Ureter (tissue), 1 donor: ENCODE measurements at regions not wholly inside any gene's neighbourhood (a gene's known extent, or its start where the extent isn't known, plus 50 kb on each side); places are given as distances from the start of the nearest gene placed in this dataset.

Source experiments
- DNase-seq: peaks from one replicate; pipeline ENCODE4 v3.0.0-alpha.2; 2020; ENCODE audit warnings: low spot score
- donor health status: DM: yes; HTN: yes; CAD: no.

DNA sequence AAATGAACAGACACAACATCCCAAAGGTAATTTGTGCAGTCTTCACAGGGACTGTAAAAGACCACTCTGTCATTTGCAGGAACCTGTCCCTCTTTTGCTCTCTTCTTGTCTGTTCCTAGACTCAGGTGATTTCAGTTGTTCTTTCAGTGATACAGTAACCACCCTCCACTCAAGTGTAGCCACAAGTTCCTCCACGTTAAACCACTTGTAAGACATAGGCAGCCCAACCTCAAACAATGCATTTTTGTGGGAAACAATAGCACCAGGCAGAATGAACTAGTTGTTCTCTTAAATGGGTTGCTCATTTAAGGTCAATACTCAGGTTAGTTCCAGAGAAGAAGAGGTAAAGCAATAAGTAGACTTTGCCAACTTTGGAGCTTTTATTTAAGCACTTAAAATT lies 359.4 kb downstream of the MZT1 start:
- no peak for DNase-seq

DNA sequence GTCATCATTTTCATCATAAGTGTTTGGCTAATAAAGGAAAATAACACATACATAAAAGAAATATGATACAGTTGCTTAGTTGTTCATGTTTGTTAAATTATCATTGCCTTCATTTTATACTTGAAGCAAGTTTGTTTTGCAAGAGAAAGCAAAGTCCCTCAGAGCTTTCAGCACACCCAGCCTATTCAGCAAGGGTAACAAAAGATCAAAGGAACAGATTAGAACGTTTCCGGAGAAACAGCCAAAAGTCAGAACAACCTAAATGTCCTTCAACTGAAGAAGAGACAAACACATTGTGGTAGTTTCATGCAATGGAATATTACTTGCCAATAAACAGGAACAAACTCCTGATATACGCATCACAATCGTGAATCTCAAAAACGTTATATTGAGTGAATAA lies 380.7 kb downstream of the MZT1 start:
- DNase-seq, result no peak

DNA sequence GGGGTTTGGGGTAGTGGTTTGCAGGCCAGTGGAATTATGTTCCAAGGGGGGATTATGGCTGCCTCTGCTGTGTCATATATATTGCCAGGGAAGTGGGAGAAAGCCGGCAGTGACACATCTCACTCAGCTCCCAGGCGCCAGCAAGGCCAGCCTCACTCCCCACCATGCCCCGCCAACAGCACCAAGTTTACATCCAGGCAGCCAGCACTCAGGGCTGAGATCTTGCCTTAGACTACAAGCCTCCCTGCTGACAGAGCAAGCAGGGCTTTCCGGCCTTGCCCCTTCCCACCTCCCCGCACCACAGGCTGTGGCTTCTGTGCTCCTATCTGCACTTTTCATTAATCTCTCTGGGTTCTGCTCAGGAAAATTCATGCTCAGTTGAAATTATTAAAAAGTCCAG lies 385.1 kb downstream of the MZT1 start:
- no peak for DNase-seq

DNA sequence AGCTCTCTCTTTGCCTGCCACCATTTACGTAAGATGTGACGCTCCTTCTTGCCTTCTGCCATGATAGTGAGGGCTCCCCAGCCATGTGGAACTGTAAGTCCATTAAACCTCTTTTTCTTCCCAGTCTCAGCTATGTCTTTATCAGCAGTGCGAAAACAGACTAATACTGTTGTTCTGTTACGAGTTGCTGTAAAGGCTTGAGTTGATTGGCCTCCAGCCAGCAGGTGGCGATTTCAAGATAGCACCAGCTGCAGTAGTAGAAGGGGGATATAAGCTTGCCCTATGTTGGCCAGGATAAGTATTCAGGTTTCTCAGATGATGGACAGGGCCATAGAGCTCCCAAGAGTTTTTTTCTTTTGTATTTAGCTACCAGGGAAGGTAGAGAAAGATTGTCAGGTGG lies 385.5 kb downstream of the MZT1 start:
- DNase-seq, result no peak

DNA sequence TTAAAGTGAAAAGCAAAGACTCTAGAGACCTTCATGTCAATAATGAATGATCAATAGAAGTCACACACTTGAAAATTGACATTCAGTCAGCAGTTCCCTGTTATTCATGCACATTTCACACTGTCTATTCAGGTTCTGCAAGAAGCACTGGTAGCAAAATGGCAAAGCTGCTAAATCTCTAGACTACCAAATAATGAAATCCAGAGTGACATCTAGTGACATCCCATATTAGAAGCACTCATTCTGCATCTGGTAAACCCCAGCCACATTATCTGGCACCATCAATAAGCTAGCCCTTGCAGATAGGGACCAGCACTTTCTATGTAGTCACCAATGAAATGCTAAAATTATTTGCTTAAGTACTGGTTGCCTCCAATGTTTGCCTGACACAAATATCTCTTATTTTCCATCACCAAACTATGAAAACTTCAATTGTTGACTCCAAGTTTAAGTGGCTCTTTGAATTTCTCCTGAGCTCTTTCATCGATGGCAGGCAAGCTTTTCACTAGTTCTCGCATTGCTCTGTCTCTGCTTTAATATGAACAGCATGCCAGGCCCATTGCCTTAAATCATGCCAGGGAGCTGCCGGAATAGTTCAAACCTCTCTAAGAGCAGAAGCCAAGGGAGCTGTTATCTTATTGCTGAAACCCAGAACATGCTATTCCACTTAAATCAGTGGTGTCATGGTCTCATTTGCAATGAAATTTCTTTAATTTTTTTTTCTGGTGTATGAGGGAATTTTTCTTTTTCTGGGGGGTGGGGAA lies 409.9 kb downstream of the MZT1 start:
- no peak for DNase-seq

DNA sequence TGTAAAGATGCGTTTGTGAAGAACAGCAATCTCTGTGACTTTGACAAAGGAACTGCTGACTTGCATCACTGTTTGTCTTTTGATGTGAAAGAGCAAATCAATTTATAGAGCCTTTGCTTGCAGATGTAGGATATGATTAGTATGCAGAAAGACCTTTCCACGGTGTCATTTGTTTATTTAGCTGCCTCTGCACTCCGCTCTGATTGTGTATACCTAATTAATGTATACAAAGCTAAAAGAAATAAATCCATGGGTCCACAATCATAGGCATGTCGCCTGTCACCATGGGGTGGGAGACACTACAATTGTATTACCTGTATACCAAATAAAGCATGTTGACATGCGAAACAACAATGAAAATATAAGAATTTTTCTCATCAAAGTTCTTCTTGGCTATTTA lies 410.7 kb downstream of the MZT1 start:
- DNase-seq, result no peak

DNA sequence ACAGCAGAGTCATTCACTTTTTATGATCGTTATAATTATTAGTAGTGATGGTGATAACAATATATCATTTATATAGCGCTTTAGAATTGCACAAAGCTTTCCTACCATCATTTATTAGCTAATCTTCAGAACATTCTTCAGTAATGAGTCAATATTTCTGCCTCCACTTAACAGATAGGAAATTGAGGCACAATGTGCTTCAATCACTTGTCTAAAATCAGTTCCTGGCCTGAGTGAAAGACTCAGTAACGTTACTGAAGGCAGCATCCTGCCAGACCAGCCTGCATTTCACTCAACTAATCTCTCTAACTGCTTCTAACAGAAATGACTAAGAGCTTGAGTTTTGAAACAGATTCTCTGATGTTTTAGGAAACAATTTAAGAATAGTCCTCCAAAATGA lies 412.1 kb downstream of the MZT1 start:
- DNase-seq, result no peak

DNA sequence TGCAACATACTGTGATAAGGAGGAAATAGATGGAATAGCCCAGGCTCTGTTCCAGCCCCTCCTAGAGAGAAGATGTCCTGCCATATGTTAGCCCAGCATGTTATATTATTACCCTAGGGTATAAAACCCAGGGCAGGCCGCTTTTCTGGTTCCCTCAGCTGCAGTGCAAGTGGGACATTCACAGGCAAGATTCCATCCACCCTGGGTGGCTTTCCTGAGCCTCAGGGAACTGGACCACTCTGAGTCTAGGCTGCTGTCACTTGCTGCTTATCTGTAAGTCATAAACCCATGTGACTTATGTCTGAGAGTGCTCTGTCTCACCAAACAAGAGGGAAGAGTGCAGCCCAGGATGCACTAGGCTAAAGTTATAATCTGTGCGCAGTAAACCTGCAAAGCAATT lies 413.2 kb downstream of the MZT1 start:
- no peak for DNase-seq

DNA sequence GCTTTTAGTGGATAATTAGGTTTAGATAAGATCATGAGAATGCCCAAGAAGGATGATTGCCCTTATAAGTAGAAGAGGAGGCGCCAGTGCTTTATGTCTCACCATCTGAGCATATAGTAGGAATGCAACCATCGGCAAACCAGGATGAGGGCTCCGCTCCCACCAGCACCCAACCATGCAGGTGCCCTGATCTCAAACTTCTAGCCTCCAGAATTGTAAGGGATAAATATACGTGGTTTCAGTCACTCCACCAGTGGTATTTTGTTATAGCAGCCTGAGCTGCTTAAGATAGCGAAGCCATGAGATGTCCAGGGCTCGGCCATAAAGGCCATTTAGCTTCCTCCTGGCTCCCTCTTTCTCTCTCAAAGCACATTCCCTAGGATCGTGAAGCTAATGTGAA lies 413.9 kb downstream of the MZT1 start:
- no peak for DNase-seq

DNA sequence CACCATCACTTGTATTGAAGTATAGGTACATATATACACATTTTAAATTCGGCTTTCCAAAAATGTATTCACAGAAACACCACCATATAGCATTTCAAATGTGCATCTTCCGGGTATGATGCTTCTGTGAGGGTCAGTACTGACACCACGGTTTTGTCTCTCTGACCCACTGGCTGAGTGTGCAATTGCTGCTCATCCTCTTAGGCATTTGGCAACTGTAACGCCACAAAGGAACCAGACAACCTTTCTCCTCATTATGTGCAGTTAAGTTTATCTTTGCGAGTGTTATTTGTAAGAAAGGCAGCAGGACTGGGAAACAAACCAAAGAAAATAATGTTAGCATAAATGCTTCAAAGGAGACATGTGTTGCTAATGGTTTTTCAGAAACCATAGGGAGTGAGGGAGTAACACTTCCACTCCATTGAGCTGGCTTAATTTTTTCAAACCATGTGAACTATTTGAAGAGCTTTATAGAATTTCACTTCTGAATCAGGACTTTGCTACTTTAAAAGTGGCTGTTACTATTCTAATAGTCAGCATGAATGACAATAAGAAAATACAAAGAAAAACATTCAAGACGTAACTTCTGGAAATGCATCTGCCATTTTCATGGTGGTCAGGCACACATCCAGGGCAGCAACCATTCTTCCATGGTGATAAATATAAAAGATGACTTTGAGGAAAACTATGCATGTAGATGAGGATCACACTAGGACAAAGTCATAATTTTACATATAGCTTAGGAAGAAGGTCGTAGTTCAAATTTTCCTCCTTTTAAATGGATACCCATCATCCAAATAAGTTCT lies 423.3 kb downstream of the MZT1 start:
- no peak for DNase-seq

DNA sequence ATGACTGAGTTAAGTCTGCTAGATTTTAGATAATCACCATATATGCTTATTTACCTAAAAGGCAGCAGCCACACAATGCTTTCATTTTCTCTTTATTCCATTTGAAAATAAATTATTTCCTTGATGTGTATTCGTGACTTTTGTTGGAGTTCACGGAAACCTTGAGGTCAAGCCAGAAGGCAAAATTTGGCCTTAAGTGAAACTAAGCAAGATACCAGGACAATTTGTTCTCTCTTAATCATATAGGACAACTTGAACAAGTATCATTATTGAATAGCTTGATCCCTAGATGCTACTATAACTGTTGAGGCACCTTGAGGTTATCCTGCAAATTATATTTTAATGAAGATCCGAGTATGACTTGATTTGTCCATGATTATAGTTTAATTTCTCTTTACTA lies 429.2 kb upstream of the DACH1 start:
- no peak for DNase-seq

DNA sequence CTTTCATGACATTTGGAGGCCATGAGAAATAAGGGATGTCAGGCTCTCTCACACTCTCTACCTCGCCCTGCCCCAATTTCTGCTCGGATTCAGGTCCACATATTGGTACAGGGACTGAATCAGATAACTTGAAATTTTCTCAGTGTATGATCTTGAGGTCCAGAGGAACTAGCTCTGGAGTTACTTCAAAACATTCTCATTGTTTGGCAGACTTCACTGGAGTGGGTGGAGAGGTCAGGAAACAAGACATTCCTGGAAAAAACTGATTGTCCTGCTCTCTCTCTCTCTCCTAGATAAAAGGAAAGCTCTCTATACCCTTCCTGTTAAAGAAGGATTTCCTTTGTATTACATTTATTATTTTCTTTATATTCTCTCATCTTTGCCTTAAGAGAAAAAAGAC lies 428.1 kb upstream of the DACH1 start:
- no peak for DNase-seq

DNA sequence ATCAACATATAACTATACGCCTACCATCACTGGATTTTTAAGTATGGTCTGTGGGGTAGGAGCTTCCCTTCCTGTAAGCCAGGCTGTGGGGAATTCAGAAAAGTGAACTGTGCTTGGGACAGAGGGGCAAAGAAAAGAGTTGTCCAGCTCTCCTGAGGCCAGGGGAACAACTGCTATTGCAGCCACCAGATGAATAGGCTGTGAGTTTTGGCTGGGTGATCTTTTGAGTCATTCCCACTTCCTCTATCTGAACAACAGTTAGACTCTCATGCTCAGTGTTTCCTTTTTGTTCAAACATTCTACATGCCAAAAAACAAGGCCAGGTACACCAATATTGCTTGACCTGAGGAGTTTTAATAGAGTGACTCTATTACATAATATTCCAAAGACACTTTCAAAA lies 426.2 kb upstream of the DACH1 start:
- DNase-seq, result no peak

DNA sequence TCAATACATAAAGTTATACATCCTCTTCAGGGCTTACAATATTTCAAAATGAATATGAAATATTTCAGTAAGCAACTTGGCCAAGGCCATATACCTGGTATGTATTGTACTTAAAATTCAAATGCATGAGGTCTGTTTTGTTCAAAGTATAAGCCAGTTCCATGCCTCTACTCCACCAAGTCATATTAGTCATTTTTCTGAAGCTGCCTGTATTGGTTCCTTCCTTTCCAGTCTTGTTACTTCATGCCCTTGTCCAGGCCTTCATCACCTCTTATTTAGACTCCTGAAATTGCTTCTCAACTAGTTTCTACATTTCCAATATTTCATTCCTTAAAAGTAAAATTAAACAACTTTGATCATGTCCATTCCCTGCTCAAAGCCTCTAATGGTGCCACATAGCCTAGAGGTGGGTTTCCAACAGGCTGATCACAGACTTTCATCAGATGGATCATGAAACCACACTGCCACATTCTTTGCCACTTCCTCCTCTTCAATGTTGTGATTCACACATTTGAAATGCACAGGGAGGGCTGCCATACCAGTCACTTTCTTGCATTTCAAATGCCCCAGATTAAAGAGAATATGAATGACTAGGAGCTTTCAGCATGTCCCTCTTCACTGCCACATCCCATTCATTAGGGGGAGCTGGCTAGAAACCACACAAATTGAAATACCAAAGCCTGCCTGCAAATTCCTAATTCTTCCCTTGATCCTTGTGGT lies 424.1 kb upstream of the DACH1 start:
- DNase-seq, result no peak

DNA sequence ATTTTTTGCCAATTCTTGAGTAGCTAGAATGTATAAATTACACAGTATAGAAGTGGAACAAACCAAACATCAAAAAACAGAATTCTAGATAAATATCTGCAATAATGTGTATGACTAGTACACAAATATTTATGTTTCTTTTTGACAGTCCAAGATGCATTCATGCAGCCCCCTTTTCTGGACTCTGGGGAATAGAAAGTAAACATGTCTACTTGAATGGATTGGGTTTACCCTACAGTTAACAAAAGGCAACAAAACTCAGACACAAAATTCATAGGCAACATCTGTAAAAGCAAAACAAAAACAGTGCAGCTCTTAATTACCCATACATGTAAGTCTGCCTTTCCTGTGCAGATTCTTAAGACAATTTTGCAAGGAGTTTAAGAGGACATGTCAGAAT lies 419.4 kb upstream of the DACH1 start:
- DNase-seq, result no peak

DNA sequence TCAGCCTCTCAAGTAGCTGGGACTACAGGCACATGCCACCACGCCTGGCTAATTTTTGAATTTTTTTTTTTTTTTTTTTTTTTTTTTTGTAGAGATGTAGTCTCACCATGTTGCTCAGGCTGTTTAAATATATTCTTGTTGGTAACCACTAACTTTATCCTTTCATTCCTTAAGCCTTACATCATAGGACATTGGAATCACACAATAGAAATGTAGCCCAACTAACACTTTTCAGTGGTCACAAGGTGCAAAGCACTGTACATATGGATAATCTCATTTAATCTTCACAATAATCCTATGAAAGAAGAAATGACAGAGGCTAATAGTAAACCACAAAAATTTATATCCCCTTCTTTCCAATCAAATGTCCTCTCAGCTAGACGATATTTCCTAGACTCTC lies 417.8 kb upstream of the DACH1 start:
- DNase-seq, result no peak

DNA sequence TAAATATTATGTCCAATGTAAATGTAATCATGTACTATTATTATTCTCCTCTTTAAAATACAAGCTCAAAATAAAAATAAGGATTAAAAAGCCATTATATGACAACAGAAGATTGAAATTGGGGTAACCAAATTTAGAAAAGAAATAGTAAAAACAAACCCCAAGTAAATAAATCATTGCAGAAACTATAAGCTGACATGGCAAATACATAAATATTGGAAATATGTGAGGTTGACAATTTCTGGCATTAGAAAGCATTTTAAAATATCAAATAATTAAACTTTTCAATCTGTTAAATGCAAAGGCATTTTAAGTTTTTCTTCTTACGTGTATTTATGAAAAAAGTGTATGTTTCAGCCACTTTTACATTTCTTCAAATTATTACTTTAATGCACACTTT lies 394.7 kb upstream of the DACH1 start:
- DNase-seq, result no peak

DNA sequence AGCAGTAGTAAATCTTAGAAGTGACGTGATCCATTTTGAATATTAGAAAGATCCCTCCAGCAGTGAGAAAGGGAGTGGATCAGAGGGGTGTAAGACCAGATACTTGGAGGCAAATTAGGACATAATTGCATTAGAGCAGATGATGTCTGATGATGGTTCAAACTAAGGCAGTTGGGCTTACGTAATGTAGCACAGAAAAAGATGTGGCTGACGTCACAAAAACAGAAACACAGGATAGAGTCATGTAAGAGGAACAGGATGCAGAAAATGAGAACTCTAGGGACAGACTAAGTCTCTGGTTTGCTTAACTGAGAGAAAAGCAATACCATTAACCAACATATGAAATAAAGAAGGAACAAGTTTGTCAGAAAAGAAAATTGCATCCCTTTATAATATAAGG lies 392.5 kb upstream of the DACH1 start:
- DNase-seq, result no peak

DNA sequence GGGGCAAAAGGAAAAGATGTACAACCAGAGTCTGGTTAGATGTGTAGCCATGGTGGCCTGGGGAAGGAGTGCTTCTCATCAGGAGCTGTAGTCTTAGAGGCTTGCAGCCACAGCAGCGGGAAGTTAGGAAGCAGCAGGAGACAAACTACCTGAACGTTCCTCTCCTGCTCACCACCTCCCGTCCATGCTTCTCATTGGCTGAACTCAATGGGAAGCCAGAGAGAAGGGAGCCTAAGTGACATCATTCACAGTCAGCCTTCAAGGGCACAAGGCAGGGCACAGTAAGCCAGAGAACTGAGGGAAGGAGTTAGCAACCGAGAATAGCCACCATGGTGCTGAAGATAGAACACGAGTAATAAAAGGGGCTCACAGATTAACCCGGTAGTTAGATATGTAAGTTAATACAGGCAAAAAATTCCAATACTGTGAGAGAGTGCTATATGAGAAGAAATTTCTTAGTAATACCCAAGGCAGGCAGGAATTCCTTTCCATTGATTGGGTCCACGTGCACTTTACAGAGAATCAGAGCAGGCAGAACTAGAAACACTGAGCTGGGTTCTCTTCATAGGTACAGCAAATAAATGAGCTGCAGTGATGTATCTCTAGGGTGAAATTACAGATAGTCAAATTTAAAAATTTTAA lies 391.5 kb upstream of the DACH1 start:
- DNase-seq, result no peak

DNA sequence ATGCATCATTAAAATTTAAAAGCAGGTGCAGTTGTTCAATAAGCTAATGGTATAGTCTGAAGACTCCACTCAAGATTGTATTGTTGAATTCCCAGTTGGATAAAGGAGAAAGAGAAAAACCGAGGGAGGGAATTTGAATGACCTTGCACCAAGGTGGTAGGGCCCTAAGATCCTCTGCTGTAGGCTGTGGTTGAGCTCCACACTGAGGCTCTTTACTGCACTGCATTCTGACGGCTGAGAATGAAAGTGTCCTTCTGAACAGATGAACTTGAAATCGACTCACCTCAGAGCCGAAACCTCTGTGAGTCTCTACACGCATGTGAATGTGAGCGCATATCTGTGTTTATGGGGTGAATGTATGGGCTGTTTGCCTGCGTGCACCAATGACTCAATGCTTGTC lies 388.9 kb upstream of the DACH1 start:
- DNase-seq, result no peak

DNA sequence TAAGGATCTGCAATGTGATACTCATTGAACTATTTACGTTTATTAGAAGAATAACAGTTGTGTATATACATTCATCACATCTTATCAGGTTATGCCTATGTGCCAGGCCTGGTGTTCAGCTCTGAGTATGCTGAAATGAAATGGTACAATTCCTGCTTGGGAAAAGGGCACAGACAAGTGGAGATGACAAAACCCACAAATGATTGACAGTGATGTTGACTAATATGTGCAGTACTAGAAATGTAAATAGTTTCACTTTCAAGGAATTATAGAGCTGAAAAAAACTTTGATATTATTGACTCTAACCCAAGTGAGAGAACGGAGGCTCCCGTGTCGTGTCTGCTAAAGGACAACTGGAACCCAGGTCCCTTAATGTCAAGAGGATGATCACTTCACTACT lies 386.8 kb upstream of the DACH1 start:
- no peak for DNase-seq

DNA sequence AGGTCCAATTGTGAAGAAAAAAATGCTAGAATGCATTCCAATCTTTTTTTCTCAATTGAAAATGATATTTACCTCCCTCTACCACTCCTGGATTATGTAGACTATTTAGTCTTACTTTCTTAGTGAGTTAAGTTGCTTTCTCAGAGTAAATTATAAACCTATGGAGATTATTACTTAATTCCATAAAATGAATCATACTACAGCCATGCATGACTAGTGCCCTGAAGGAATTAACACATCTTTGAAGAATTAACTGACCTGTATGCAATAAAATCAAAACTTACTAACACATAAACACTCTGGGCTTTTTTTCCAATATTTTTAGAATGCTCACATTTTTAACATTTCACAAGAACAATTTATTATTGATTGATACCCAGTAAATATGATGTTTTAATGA lies 379.4 kb upstream of the DACH1 start:
- no peak for DNase-seq
